ENCODE measurements at regions not wholly inside any gene's neighbourhood (a gene's known extent, or its start where the extent isn't known, plus 50 kb on each side); places are given as distances from the start of the nearest gene placed in this dataset.

GRCh38 chr12:77387671-77388070 lies 322.3 kb upstream of the E2F7 start:
- H2AFZ ChIP-seq, result no peak overlapping the region
- DNase-seq (ENCODE audit: low spot score), result no peak
- no peaks in the 10 kb centered on the region for H3K27me3 ChIP-seq
- no peaks in the 10 kb centered on the region for H3K4me1 ChIP-seq (ENCODE audit: insufficient read depth)
- no peaks in the 10 kb centered on the region for H3K9me2 ChIP-seq (replicated peaks; ENCODE audit: insufficient read depth)
- no peaks in the 10 kb centered on the region for H3K9me3 ChIP-seq (ENCODE audit: low read depth)
- H3K27ac ChIP-seq, result no peak overlapping the region
- 71% methylated on average over 1 of the region's 1 CpG for WGBS (ENCODE audit: low lambda C conversion rate, missing lambda C conversion rate)
- H3K4me2 ChIP-seq, result no peak overlapping the region
- no peak for TF ChIP-seq CTCF (IDR thresholded peaks at IDR 0.05; ENCODE audit: poor library complexity)
- no peak for TF ChIP-seq EZH2phosphoT487 (IDR thresholded peaks at IDR 0.05; ENCODE audit: low read depth, severe bottlenecking, unreplicated experiment)
- no peak for TF ChIP-seq EZH2 (IDR thresholded peaks at IDR 0.05; ENCODE audit: borderline replicate concordance)
- H4K20me1 ChIP-seq (ENCODE audit: insufficient read depth, poor library complexity, severe bottlenecking), result no peaks in the 10 kb centered on the region
- H3K36me3 ChIP-seq (replicated peaks; ENCODE audit: insufficient read depth, low read depth), result no peaks in the 10 kb centered on the region
- H3K79me2 ChIP-seq, result no peaks in the 10 kb centered on the region
- no peak overlapping the region for H3K4me3 ChIP-seq

- H3K9me2 ChIP-seq (replicated peaks; ENCODE audit: insufficient read depth), result no peaks in the 10 kb centered on the region
- H3K36me3 ChIP-seq (replicated peaks; ENCODE audit: insufficient read depth, low read depth), result no peaks in the 10 kb centered on the region
- no peaks in the 10 kb centered on the region for H3K27me3 ChIP-seq
- TF ChIP-seq EZH2phosphoT487 (IDR thresholded peaks at IDR 0.05; ENCODE audit: low read depth, severe bottlenecking, unreplicated experiment), result no peak
- TF ChIP-seq EZH2 (IDR thresholded peaks at IDR 0.05; ENCODE audit: borderline replicate concordance), result no peak
- no peak for TF ChIP-seq CTCF (IDR thresholded peaks at IDR 0.05; ENCODE audit: poor library complexity)
- no peaks in the 10 kb centered on the region for H3K9me3 ChIP-seq (ENCODE audit: low read depth)
- H2AFZ ChIP-seq, result no peak overlapping the region
- no peak overlapping the region for H3K4me3 ChIP-seq
- DNase-seq (ENCODE audit: low spot score), result no peak
- H3K27ac ChIP-seq, result no peak overlapping the region
- 71% methylated on average over 3 of the region's 3 CpGs for WGBS (ENCODE audit: low lambda C conversion rate, missing lambda C conversion rate)
- H3K4me2 ChIP-seq, result no peak overlapping the region
- H4K20me1 ChIP-seq (ENCODE audit: insufficient read depth, poor library complexity, severe bottlenecking), result no peaks in the 10 kb centered on the region
- no peaks in the 10 kb centered on the region for H3K79me2 ChIP-seq
- no peaks in the 10 kb centered on the region for H3K4me1 ChIP-seq (ENCODE audit: insufficient read depth)
Measured at GRCh38 chr12:77387214-77387613, 321.8 kb upstream of the E2F7 start.

- H3K4me2 ChIP-seq, result no peak overlapping the region
- no peaks in the 10 kb centered on the region for H3K36me3 ChIP-seq (replicated peaks; ENCODE audit: insufficient read depth, low read depth)
- no peak overlapping the region for H3K27ac ChIP-seq
- TF ChIP-seq CTCF (IDR thresholded peaks at IDR 0.05; ENCODE audit: poor library complexity) (no peak), EZH2phosphoT487 (IDR thresholded peaks at IDR 0.05; ENCODE audit: low read depth, severe bottlenecking, unreplicated experiment) (no peak), EZH2 (IDR thresholded peaks at IDR 0.05; ENCODE audit: borderline replicate concordance) (no peak)
- no peak overlapping the region for H3K4me3 ChIP-seq
- no peaks in the 10 kb centered on the region for H3K79me2 ChIP-seq
- H3K4me1 ChIP-seq (ENCODE audit: insufficient read depth), result no peaks in the 10 kb centered on the region
- no peaks in the 10 kb centered on the region for H3K27me3 ChIP-seq
- H2AFZ ChIP-seq, result no peak overlapping the region
- no peaks in the 10 kb centered on the region for H4K20me1 ChIP-seq (ENCODE audit: insufficient read depth, poor library complexity, severe bottlenecking)
- 66% methylated on average over 3 of the region's 3 CpGs for whole genome bisulfite sequencing (ENCODE audit: low lambda C conversion rate, missing lambda C conversion rate)
- no peak for DNase-seq (ENCODE audit: low spot score)
- H3K9me2 ChIP-seq (replicated peaks; ENCODE audit: insufficient read depth), result no peaks in the 10 kb centered on the region
- no peaks in the 10 kb centered on the region for H3K9me3 ChIP-seq (ENCODE audit: low read depth)
Measured at GRCh38 chr12:77384941-77385340, 319.6 kb upstream of the E2F7 start.
